ENCODE measurements at regions not wholly inside any gene's neighbourhood (a gene's known extent, or its start where the extent isn't known, plus 50 kb on each side); places are given as distances from the start of the nearest gene placed in this dataset.

- DNase-seq, result no peak
Measured at GRCh38 chr5:173785866-173786265, 102.3 kb upstream of the CPEB4 start.

DNA sequence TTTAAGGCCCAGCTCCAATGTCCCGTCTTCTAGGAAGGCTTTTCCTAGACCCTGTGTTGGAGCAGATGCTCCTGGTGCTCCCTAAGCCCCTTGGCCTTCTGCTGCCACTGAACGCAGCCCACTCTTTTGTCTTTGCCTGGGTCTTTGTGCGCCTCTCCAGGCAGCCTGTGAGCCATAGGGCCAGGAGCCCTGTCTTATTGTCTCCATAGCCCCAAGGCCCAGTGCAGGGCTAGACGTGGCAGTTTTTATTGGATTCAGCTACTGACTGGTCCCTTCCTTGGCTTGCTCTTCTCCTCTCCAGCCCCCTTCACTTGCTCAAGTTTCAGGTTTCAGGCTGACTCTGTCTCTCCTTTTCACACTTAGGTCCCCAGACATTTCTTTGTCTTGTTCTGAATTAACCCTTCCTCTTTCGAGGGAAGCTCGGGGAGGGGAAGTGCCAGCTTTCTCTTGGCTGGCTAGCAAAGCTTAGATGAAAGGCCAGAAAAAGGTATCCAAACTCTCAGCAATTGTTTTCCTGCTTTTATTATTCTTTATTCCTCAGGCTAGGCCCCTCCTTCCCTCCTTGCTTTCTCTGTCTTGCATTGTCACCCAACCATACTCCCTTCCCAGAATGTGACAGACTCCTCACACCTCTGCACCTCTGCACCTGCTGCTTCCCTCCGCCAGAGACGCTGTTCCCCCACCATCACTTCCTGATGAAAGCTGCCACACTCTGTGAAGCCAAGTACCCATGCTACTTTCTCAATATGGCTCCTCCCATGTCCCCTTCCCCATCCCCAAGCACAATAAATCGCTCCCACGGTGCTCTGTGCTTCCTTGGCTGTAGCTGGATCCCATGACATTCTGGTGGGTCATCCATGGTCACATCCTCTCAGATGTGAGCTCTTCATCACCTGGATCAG, 101.6 kb upstream of the CPEB4 start:
- DNase-seq, result no peak

DNA sequence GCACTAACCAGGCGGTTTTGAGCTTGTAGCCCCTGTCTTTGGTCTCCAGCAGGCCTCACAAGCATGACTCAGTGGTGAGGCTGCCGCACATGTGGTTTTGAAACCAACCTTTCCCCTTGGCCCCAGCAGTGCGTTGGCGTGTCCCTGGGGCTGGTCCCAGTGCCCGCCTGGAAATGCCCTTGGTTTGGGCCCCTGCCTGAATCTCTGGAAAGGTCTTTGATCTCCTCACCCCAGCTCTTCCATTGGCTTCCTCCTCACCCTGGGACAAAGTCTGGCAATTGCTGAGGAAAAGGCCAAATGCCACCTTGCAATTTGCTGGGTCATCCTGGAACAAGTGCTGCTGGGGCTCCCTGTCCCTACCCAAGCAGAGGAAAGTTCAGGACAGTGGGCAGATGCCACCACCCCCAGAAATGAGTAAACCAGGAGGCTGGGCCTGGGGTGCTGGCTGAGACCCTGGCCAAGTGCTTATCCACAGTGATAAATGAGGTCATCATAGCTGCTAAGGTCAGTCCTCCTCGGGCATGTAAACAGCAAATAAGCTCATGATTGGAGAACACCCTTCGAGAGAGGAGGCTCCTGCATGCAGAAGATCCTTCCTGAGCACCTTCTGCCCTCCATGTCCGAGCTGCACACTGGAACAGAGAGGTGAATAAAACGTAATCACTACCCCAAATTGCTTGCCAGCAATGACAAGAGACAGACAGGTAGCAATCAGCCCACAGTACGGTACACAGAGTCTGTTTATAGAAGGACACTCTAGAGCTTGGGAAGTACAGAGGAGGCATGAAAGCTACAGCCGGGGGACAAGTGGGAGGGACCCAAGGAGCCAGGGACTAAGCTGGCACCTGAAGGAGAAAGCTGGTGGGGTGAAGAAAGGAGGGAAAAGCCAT, 98.9 kb upstream of the CPEB4 start:
- no peak for DNase-seq

GRCh38 chr5:173790177-173790719, 97.9 kb upstream of the CPEB4 start:
- no peak for DNase-seq

GRCh38 chr5:173790836-173791546, 97.2 kb upstream of the CPEB4 start:
- DNase-seq, result no peak

DNA sequence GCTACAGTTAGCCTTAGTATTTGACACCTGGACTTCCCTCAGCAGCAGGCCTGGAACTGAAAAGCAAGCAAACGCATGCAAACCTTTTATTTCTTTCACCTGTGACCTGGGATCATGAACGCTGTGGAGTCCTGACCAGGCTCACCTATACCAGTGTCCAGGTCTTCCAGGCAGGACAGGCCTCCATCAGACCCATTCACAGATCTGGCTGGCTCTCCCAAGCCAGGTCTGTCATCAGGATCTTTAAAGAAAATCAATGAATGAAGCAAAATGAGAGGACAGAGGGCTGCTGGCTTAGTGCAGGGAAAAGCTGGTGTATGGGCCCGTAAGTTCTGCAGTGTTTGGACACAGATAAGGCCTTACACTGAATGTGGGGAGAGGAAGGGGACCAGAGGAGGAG, 96.3 kb upstream of the CPEB4 start:
- DNase-seq, result no peak

DNA sequence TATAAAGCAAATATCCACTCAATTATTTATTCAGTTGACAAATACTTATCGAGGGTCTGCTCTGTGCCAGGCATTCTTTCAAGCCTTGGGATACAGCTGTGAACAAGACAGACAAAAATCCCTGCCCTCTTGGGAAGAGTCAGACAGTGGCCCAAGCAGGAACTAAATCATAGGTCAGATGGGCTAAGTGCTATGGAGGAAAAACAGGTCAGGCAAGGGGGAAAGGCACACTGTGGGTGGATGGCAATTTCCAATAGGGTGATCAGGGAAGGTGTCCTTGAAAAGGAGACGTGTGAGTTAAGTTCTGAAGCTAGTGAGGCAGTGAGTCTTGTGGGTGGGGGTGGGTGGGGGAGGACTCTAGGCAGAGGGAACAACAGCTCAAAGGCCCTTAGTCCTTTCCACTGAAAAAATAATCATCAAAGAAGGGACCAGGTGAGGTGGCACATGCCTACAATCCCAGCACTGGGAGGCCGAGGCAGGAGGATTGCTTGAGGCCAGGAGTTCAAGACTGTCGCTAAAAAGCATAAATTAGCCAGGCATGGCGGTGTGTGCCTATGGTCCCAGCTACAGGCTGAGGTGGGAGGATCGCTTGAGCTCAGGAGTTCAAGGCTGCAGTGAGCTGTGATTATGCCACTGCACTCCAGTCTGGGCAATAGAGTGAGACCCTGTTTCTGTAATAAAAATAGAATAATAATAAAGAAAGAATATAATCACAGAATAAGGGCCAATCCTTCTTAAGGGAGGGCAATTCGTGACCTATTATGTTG, 95.2 kb upstream of the CPEB4 start:
- no peak for DNase-seq

DNA sequence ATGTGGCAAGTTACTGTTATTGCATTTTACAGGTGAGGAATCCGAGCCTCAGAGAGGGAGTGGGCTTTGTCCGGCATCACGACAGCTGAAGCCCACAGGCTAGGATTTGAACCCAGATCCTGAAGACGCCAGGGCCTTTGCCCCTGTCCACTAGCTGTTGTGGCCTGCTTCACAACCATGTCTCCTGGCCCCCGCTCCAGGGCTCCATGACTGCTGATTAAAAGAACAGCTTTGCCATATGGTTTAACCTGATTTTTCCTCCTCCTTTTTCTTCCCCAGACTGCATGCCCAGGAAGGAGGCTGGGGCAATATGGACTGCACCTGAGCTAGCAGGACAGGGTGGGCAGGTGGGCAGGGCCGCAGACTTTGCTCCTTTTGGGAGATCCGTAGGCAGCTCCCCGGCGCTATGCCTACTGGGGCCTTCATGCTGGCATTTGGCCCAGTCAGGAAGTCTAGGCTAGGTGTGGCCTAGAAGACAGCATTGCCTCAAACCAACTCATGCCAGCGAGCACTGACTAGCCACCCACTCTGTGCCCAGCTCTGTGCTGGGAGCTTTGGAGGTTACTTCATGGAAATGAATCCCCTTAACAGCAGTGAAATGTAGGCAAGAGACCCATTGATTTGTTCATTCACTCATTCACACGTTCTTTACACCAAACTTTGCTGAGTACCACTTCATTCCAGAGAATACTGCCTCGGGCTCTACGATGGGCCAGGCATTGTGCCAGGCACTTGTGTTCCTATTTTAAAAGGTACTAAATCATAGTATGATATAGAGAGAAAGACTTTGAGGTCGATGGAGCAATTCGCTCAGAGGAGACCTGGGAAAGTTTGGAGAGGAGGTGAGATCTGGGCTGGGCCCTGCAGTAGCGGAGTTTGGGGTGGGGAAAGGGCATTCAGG, 94.3 kb upstream of the CPEB4 start:
- no peak for DNase-seq

DNA sequence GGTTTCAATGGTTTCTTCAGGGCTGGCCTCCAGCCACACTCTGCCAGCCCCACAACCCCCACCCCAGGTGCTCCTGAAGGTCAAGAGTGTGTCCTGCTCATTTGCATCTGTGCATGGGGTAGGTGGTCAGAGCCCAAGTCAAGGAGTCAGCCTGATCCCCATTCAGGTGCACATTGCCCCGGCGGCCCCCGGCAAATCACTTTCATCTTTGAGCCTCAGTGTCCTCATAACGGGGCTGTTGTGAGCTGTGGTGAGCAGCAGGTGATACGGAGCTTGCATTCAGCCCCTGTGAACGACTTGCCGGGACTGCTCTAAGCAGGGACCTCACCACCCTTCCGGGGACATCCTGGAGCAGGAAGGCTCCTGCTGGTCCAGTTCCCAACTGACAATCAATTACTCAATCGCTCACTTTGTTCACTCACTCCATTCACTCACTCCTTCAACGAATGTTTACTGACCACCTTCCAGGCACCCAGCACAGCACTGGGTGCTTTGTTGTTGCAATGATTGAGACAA, 93.2 kb upstream of the CPEB4 start:
- no peak for DNase-seq

GRCh38 chr5:173795601-173796000, 92.5 kb upstream of the CPEB4 start:
- no peak for DNase-seq

- DNase-seq, result no peak
Measured at GRCh38 chr5:173796721-173797495, 91.2 kb upstream of the CPEB4 start.

DNA sequence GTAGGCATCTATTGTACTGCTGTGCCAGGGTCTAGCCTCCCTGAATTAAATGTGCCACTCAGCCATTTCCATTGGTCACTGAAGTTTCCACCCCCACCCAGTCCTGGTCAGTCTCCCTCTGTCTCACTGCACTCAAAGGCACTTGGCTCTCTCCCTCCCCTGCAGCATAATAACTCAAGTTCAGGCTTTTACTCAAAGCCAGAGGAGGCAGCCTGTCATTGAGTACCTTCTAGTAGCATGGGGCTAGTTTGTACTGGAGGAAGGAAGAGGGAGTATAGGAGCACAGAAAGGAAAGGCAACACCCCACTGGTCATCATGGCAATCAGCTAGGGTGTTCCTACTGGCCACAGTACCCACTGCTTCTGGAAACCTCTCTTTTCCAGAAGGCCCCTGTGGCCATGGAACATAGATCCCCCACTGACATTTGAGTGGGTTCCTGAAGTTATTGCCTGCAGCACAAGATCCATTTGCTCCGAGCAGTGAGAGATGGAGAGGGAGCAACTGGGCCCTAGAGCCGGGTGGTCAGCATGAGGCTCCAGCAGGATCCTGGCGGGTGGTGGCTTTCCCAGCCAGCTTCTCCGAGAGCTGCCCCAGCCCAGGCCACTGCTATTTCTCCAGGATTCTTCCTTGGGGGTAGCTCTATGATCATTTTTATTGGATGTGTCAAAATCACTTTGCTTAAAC, 89.9 kb upstream of the CPEB4 start:
- DNase-seq, result no peak

GRCh38 chr5:173800340-173800739, 87.8 kb upstream of the CPEB4 start:
- DNase-seq, result no peak

DNA sequence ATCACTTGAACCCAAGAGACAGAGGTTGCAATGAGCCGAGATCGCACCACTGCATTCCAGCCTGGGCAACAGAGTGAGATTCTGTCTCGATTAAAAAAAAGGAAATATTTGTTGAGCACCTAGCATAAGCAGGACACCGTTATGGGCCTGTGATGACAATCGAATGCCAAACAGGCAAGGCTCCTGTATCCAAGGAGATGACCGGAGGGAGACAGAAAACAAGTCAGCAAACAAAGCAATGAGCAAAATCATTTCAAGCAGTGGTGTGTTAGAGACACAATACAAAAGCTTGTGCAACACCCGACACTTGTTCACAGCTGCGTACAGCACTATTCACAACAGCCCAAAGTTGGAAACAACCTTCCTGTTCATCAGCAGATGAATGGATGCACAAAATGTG, 87.1 kb upstream of the CPEB4 start:
- no peak for DNase-seq

GRCh38 chr5:173802670-173803165, 85.4 kb upstream of the CPEB4 start:
- no peak for DNase-seq

- no peak for DNase-seq
Measured at GRCh38 chr5:173804579-173804978, 83.6 kb upstream of the CPEB4 start.

DNA sequence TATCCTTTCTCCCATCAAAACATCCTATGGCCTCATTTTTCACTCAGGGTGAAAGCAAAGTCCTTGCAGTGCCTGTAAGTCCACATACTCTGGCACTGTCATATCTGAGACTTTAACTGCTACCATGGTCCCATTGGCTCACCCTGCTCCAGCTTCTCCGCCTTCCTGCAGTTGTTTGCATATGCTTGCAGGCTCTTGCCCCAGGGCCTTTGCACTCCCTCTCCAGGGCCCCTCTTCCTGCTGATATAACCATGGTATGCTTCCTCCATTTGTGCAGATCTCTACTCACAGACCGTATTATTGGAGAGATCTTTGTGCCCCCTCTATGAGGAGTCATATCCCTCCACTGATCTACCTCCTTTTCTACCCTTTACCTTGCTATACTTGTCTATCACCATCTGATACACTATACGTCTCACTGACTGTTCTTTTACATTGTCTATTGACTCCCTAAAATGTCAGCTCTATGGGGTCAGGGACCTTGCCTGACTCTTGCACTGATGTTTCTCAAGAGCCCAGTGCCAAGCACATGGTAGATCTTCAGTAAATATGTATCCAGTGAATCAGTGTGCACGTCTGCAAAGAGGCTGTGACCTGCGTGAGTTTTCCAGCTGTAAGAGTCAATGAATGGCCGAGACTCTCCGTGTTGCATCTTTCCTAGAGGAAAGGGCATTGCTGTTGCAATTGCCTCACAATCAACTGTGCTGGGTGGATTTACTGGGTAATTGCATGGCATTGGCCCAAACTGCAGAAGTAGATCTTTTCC, 81.7 kb upstream of the CPEB4 start:
- no peak for DNase-seq

- DNase-seq, result no peak
Measured at GRCh38 chr5:173807181-173807655, 80.9 kb upstream of the CPEB4 start.
